Bronchial epithelial cell (primary cell): ENCODE measurements at regions not wholly inside any gene's neighbourhood (a gene's known extent, or its start where the extent isn't known, plus 50 kb on each side); places are given as distances from the start of the nearest gene placed in this dataset.

Experiments used
- DNase-seq: peaks from one replicate; pipeline ENCODE4 v3.0.0-alpha.2; 2010; ENCODE audit warnings: low read depth
- FAIRE-seq: peaks from 2 replicates; lab custom pipeline; 2011; peaks lifted over from hg19 to GRCh38; lab: Jason Lieb, UNC
- H3K27me3 ChIP-seq: 2 replicates; pipeline ENCODE4 v1.5.1; 2011; ENCODE audit warnings: low read length; ENCODE audit not compliant: control insufficient read depth, insufficient read depth
- H3K36me3 ChIP-seq: 2 replicates; pipeline ENCODE4 v1.5.1; 2011; ENCODE audit warnings: low read length; ENCODE audit not compliant: control insufficient read depth, insufficient read depth
- H3K4me3 ChIP-seq: 2 replicates; pipeline ENCODE4 v1.5.1; 2011; ENCODE audit warnings: mild to moderate bottlenecking, low read depth, low read length, control low read depth
- TF ChIP-seq, protein P1 (sequence below): IDR thresholded peaks from 2 replicates; pipeline ENCODE4 v1.5.1; 2011; ENCODE audit warnings: mild to moderate bottlenecking, moderate library complexity, low read length, control low read depth, inconsistent platforms; ENCODE audit not compliant: insufficient read depth, severe bottlenecking

DNA sequence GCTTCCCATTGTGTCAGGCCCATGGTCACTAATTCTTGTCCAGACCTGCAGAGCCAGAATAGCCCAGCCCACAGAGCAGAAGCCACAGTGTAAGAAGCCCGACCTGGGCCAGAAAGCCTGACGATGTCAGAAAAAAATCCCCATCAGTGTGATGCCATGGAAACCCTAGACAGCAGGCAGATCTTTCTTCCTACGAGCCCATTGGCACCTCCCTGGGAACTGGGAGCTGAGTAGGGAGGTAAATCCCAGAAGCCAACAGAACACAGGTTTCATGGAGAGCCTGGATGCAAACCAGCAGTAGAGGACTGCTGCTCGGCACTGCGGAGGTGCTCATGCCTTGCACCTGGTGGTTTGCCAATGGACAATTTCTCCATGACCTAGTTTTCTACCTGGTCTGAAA, 82.2 kb upstream of the SLC22A16 start:
- Histone ChIP-seq H3K36me3 (no peaks in the 10 kb centered on the region), H3K27me3 (no peaks in the 10 kb centered on the region), H3K4me3 (no peak overlapping the region)
- no peak for FAIRE-seq
- DNase-seq, result no peak
- TF ChIP-seq, protein P1, sequence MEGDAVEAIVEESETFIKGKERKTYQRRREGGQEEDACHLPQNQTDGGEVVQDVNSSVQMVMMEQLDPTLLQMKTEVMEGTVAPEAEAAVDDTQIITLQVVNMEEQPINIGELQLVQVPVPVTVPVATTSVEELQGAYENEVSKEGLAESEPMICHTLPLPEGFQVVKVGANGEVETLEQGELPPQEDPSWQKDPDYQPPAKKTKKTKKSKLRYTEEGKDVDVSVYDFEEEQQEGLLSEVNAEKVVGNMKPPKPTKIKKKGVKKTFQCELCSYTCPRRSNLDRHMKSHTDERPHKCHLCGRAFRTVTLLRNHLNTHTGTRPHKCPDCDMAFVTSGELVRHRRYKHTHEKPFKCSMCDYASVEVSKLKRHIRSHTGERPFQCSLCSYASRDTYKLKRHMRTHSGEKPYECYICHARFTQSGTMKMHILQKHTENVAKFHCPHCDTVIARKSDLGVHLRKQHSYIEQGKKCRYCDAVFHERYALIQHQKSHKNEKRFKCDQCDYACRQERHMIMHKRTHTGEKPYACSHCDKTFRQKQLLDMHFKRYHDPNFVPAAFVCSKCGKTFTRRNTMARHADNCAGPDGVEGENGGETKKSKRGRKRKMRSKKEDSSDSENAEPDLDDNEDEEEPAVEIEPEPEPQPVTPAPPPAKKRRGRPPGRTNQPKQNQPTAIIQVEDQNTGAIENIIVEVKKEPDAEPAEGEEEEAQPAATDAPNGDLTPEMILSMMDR, result no peak

DNA sequence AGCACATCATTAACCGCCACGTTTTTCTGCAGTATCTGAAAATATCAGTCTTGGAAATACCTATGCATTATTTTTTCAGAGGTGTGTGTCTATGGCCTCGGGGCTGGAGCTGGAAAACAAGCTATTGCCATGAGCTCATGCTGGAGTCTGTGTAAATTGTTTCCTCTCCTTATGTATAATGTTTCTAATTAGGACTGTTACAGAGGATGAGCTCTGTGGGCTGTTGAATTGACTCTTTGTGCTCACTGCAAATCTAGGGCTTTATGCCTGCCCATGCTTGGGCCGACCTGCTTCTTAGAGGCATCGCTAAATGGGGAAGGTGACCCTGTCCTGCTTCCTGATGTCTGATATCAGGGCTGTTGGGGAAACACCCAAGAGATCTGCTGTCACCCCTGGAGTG, 80.8 kb upstream of the SLC22A16 start:
- TF ChIP-seq, protein P1, result no peak
- FAIRE-seq (no peak), DNase-seq (no peak)
- Histone ChIP-seq H3K36me3 (no peaks in the 10 kb centered on the region), H3K27me3 (no peaks in the 10 kb centered on the region), H3K4me3 (no peak overlapping the region)

DNA sequence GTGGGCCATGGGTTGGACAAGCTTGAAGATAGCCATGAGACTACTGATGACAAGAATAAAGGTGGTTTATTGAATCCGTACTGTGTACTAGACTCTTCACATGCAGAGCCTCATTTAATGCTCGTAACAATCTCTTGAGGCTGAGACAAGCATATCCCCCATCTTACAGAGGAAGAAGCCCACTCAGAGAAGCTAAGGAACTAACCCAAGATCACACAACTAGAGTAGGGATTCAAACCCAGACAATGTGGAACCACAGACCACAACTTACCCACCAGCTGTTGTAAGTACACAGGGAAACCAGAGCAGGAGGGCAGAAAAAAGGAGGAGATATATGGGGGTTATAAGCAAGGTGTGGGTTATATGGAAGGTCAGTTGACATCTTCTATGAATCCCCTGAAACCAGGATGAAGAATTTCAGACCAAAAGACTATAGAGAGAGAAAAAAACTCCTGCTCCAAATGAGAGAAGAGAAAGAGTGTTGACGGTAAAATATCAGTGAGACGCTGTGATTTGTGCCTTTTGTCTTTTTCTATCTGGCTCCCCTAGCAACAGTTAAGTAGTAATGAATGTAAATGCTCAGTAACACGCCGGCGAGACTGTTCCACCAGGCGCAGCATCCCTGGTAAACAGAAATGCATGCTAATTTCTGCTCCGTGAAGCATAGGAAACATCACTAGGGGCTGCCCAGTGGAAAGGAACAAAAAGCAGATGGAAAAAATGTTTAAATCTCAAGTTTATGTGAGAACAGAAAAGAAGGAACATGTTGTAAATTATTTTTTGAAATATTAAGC, 80.1 kb upstream of the SLC22A16 start:
- no peak for FAIRE-seq
- H3K4me3 ChIP-seq, result no peak overlapping the region
- TF ChIP-seq, protein P1, result no peak
- no peaks in the 10 kb centered on the region for H3K27me3 ChIP-seq
- DNase-seq, result no peak
- no peaks in the 10 kb centered on the region for H3K36me3 ChIP-seq

DNA sequence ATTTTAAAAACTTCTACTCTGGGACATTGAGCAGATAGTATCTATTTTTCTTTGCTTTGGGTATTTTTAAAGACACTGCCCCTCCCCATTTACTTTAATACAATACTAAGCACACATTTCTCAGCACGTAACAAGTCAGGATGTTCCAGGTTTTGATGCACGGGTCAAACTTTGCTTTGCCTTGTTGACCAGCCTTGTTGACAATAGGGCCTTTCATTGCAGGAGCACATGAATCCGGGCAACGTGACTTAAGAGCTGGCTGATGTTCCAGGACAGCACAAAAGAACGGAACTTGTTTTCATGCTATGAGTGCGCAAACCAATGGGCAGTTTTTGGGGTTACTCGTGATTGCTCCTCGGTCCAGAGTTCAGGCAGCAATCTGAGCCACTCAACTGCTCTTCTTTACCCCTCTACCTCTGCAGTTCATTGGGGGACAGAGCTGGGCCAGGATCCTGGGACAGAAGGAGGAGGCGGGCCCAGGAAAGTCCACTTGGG, 78.6 kb upstream of the SLC22A16 start:
- Histone ChIP-seq H3K27me3 (no peaks in the 10 kb centered on the region), H3K36me3 (no peaks in the 10 kb centered on the region), H3K4me3 (no peak overlapping the region)
- no peak for DNase-seq
- peak; percentile 93 for FAIRE-seq
- TF ChIP-seq, protein P1, result no peak

DNA sequence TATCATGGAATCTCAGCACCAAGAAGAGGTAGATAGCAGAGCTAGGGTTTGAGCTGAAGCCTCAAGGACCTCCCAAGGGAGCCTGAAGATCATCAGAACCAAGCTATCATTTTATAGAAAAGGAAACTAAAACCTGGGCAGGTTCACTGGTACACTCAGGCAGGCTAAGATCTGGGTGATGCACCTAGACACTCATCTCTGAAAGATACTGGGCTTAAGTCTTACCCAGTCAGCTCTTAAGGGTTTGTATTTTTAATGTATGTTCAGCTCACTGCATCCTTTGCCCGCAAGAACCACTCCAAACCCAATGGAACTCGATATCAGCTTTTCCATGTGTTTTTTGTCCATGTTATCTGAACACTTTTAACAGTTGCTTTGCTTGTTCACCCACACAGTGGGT, 78.0 kb upstream of the SLC22A16 start:
- Histone ChIP-seq H3K27me3 (no peaks in the 10 kb centered on the region), H3K36me3 (no peaks in the 10 kb centered on the region), H3K4me3 (no peak overlapping the region)
- FAIRE-seq (no peak), DNase-seq (no peak)
- TF ChIP-seq, protein P1, result no peak
